SU-DHL-6 (cell line): ENCODE measurements at regions not wholly inside any gene's neighbourhood (a gene's known extent, or its start where the extent isn't known, plus 50 kb on each side); places are given as distances from the start of the nearest gene placed in this dataset.

Experiments used
- EZH2phosphoT487 ChIP-seq: fragments of 200-600 bp; sonication (generic), shearing (Covaris generic); conservative IDR thresholded peaks from 2 replicates; pipeline ENCODE4 v1.6.1; 2018; ENCODE audit warnings: mild to moderate bottlenecking, antibody characterized with exemption, low read length, moderate library complexity, mixed read lengths
- TF ChIP-seq, protein P1 (sequence below): fragments of 200-600 bp; sonication (generic); IDR thresholded peaks from one replicate; pipeline ENCODE4 v1.5.1; 2017; ENCODE audit warnings: antibody characterized with exemption, mild to moderate bottlenecking, low read length, moderate library complexity; ENCODE audit not compliant: insufficient read depth, poor library complexity, severe bottlenecking

DNA sequence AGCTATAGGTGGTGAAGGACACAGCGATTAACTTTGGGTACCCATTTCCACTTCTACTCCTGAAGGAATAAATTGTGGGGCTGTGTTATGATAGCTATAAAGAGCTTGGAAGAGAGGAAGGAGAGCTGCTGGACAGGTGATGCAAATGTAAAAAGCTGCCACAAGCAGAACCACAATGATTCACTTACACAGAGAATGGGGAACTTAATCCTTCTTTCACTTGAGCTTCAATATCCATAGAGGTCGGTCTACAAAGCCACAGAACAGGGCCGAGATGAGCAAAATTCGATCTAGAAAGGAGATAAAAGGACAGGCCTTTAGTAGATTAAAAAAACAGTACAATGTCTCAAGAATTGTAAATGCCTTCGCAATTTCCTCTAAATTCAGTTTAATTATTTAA lies 831.1 kb downstream of the LRFN5 start:
- TF ChIP-seq, protein P1, sequence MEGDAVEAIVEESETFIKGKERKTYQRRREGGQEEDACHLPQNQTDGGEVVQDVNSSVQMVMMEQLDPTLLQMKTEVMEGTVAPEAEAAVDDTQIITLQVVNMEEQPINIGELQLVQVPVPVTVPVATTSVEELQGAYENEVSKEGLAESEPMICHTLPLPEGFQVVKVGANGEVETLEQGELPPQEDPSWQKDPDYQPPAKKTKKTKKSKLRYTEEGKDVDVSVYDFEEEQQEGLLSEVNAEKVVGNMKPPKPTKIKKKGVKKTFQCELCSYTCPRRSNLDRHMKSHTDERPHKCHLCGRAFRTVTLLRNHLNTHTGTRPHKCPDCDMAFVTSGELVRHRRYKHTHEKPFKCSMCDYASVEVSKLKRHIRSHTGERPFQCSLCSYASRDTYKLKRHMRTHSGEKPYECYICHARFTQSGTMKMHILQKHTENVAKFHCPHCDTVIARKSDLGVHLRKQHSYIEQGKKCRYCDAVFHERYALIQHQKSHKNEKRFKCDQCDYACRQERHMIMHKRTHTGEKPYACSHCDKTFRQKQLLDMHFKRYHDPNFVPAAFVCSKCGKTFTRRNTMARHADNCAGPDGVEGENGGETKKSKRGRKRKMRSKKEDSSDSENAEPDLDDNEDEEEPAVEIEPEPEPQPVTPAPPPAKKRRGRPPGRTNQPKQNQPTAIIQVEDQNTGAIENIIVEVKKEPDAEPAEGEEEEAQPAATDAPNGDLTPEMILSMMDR: no peak
- TF ChIP-seq EZH2phosphoT487: no peak
